GM12891 (cell line): ENCODE measurements at regions not wholly inside any gene's neighbourhood (a gene's known extent, or its start where the extent isn't known, plus 50 kb on each side); places are given as distances from the start of the nearest gene placed in this dataset.

Experiments used
- PAX5 ChIP-seq: IDR thresholded peaks from 2 replicates; pipeline ENCODE4 v1.6.1; 2011; ENCODE audit warnings: low read length, moderate library complexity, mild to moderate bottlenecking; ENCODE audit not compliant: insufficient read depth, severe bottlenecking
- POLR2A ChIP-seq: IDR thresholded peaks from 2 replicates; pipeline ENCODE4 v1.6.1; 2011; ENCODE audit warnings: low read depth, low read length, control low read depth
- POLR2AphosphoS5 ChIP-seq: IDR thresholded peaks from 2 replicates; pipeline ENCODE4 v1.6.1; 2011; ENCODE audit warnings: low read depth, low read length, control low read depth
- POU2F2 ChIP-seq: IDR thresholded peaks from 2 replicates; pipeline ENCODE4 v1.6.1; 2011; ENCODE audit warnings: low read depth, mild to moderate bottlenecking, control low read depth, low read length, moderate library complexity
- SPI1 ChIP-seq: IDR thresholded peaks from 2 replicates; pipeline ENCODE4 v1.6.1; 2011; ENCODE audit warnings: low read depth, low read length, control low read depth
- TAF1 ChIP-seq: IDR thresholded peaks from 2 replicates; pipeline ENCODE4 v1.6.1; 2011; ENCODE audit warnings: low read depth, low read length, control low read depth

DNA sequence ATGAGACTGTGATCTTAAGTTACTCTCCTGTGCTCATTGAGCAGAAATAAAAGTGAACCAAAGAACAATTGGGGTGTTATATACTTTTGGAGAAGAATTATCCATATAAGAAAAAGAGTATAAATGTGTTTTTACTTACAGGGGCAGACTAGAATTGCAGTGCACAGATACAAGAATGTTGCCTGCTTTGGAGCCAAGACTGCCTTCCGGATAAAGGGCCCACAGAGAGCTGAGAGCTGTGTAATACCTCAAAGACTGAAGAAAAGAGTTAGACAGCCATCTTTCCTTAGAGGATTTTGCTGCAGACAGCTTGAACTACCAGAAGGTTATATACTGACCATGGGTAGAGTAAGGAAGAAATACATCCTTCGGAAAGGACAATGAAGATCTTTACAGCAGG, 1235.5 kb upstream of the CITED2 start:
- TF ChIP-seq POLR2A (no peak), POLR2AphosphoS5 (no peak), TAF1 (no peak), POU2F2 (no peak), SPI1 (no peak), PAX5 (no peak)
